ENCODE measurements at regions not wholly inside any gene's neighbourhood (a gene's known extent, or its start where the extent isn't known, plus 50 kb on each side); places are given as distances from the start of the nearest gene placed in this dataset.

DNA sequence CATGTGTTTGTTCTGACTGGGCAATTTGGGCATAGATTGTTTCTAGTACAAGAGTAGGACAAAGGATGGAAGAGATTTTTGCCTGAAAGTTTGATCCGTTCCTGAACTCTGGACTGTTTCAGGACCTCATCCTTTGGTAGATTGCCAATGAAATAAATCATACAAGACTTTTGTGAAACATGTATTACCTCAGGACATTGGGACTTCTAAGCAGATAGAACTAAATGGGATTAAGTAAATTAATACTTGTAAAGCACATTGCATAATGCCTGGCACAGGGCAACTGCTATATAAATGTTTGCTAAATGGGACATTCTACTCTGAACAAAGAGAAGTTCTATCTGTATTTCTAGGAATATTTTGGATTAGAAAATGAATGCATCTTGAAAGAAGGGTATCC is 164.8 kb upstream of the RPS6KA3 start:
- Histone ChIP-seq H3K4me3 (no peak overlapping the region), H3K36me3 (no peaks in the 10 kb centered on the region), H3K27me3 (no peaks in the 10 kb centered on the region), H3K27ac (no peak overlapping the region), H3K4me1 (no peaks in the 10 kb centered on the region), H3K9me3 (no peaks in the 10 kb centered on the region)
- intact Hi-C loops (cut with DNase I), result no loop called here
- no peak for TF ChIP-seq POLR2AphosphoS5 (IDR thresholded peaks at IDR 0.05; ENCODE audit: insufficient read depth in 1 of 2, low read depth in 1 of 2)
- TF ChIP-seq, protein P1, sequence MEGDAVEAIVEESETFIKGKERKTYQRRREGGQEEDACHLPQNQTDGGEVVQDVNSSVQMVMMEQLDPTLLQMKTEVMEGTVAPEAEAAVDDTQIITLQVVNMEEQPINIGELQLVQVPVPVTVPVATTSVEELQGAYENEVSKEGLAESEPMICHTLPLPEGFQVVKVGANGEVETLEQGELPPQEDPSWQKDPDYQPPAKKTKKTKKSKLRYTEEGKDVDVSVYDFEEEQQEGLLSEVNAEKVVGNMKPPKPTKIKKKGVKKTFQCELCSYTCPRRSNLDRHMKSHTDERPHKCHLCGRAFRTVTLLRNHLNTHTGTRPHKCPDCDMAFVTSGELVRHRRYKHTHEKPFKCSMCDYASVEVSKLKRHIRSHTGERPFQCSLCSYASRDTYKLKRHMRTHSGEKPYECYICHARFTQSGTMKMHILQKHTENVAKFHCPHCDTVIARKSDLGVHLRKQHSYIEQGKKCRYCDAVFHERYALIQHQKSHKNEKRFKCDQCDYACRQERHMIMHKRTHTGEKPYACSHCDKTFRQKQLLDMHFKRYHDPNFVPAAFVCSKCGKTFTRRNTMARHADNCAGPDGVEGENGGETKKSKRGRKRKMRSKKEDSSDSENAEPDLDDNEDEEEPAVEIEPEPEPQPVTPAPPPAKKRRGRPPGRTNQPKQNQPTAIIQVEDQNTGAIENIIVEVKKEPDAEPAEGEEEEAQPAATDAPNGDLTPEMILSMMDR (IDR thresholded peaks at IDR 0.05), result no peak
- TF ChIP-seq POLR2A (IDR thresholded peaks at IDR 0.05), result no peak
- no peak for DNase-seq (ENCODE audit: extremely low spot score in 2 of 2)

DNA sequence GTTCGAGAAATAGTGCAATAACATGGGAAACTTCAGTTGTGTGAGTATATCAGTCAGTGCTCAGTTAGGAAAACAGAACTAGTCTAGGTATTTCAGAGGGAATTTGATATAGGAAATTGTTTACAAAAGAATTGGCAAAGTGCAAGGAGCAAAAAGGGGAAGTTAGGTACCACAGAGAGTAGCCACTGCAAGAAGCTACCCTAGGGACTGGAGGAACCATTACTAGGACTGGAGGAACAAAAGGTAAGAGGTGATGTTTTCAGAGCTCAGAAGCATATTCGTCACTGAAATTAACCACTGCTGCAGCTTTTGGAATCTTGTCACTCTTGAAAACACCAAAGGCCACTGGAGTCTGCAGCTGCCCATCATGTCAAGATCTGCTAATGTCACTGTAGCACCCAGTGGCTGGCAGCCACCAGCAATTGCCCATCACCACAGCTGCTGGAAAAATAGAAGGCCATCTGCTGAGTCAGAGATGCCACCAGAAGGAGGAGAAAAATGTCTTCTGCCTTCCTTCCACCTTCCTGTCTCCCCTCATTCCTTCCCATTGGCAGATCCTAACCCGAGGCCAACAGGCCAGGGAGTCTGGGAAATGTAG is 160.6 kb upstream of the RPS6KA3 start:
- Histone ChIP-seq H3K4me3 (no peak overlapping the region), H3K9me3 (no peaks in the 10 kb centered on the region), H3K27me3 (no peaks in the 10 kb centered on the region), H3K27ac (no peak overlapping the region), H3K4me1 (no peaks in the 10 kb centered on the region), H3K36me3 (no peaks in the 10 kb centered on the region)
- no peak for DNase-seq (ENCODE audit: extremely low spot score in 2 of 2)
- TF ChIP-seq POLR2A (IDR thresholded peaks at IDR 0.05) (no peak), POLR2AphosphoS5 (IDR thresholded peaks at IDR 0.05; ENCODE audit: insufficient read depth in 1 of 2, low read depth in 1 of 2) (no peak)
- TF ChIP-seq, protein P1 (IDR thresholded peaks at IDR 0.05), result no peak
- intact Hi-C loops (cut with DNase I), result no loop called here

DNA sequence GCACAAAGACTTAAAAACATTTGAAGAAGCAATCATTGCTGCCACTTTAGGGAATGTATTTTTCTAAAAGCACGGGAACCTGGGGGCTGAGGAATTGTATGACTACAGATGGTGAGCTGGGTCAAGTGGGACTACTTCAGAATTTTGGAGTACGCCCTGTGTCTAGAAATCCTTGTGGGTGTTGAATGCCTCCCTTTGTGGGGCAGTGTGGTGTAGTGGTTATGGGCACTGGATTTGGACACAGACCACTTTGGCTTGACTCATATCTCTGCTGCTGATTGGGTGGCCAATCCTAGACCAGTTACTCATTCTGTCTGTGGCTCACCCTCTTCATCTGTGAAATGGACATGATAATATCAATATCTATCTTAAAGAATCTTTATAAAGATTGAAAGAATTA is 155.0 kb upstream of the RPS6KA3 start:
- Histone ChIP-seq H3K4me1 (no peaks in the 10 kb centered on the region), H3K36me3 (no peaks in the 10 kb centered on the region), H3K27me3 (no peaks in the 10 kb centered on the region), H3K27ac (no peak overlapping the region), H3K9me3 (no peaks in the 10 kb centered on the region), H3K4me3 (no peak overlapping the region)
- DNase-seq (ENCODE audit: extremely low spot score in 2 of 2), result no peak
- TF ChIP-seq, protein P1 (IDR thresholded peaks at IDR 0.05), result no peak
- no peak for TF ChIP-seq POLR2A (IDR thresholded peaks at IDR 0.05)
- no peak for TF ChIP-seq POLR2AphosphoS5 (IDR thresholded peaks at IDR 0.05; ENCODE audit: insufficient read depth in 1 of 2, low read depth in 1 of 2)
- intact Hi-C loops (cut with DNase I), result no loop called here

DNA sequence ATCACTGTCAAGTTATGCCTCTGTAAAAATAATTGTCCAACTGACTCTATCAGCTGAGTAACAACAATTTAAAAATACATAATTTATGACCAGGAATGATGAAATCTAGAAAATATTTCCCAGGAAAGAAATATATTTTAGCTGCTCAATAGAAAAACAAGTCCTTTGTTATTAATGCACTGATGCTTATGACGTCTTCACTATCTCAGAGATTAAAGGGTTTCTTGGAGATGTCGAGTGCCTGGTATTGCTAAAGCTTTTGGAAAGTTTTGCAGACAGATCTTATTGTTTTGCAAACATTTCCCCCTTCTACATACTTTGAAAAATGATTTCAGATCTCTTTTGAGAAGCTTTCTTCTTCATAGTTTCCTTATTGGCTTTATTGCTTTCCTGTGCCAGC is 154.6 kb upstream of the RPS6KA3 start:
- intact Hi-C loops (cut with DNase I), result no loop called here
- Histone ChIP-seq H3K4me1 (no peaks in the 10 kb centered on the region), H3K27ac (no peak overlapping the region), H3K9me3 (no peaks in the 10 kb centered on the region), H3K4me3 (no peak overlapping the region), H3K36me3 (no peaks in the 10 kb centered on the region), H3K27me3 (no peaks in the 10 kb centered on the region)
- no peak for DNase-seq (ENCODE audit: extremely low spot score in 2 of 2)
- TF ChIP-seq POLR2AphosphoS5 (IDR thresholded peaks at IDR 0.05; ENCODE audit: insufficient read depth in 1 of 2, low read depth in 1 of 2) (no peak), POLR2A (IDR thresholded peaks at IDR 0.05) (no peak)
- TF ChIP-seq, protein P1 (IDR thresholded peaks at IDR 0.05), result no peak

DNA sequence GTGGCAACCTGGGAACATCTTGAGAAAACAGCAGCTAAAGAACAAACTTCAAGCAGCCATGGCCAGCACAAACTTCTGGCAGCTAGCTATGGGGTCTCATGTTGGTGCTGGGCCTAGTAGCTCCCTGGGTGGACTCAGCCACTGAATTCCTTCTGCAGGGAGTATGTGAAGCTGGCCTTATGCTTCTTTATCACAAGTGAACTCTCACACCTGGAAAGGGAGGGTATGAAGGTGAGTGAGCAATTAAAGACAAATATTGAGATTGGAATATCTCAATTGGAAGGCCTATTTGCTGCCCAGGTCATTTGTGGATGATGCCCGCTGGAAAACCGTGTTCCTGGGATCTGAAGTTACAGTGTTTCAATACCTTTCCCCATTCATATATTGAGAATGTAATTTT is 153.3 kb upstream of the RPS6KA3 start:
- H3K9me3 ChIP-seq, result no peaks in the 10 kb centered on the region
- no peak overlapping the region for H3K4me3 ChIP-seq
- intact Hi-C loops (cut with DNase I), result no loop called here
- no peaks in the 10 kb centered on the region for H3K4me1 ChIP-seq
- no peaks in the 10 kb centered on the region for H3K36me3 ChIP-seq
- no peaks in the 10 kb centered on the region for H3K27me3 ChIP-seq
- TF ChIP-seq POLR2AphosphoS5 (IDR thresholded peaks at IDR 0.05; ENCODE audit: insufficient read depth in 1 of 2, low read depth in 1 of 2) (no peak), POLR2A (IDR thresholded peaks at IDR 0.05) (no peak)
- TF ChIP-seq, protein P1 (IDR thresholded peaks at IDR 0.05), result no peak
- no peak for DNase-seq (ENCODE audit: extremely low spot score in 2 of 2)
- no peak overlapping the region for H3K27ac ChIP-seq
